Neural cell (in vitro differentiated cells): ENCODE measurements at regions not wholly inside any gene's neighbourhood (a gene's known extent, or its start where the extent isn't known, plus 50 kb on each side); places are given as distances from the start of the nearest gene placed in this dataset.

Source experiments
- H2AFZ ChIP-seq: fragments of 200-600, 300-800 bp; sonication (generic), shearing (Covaris generic); 2 replicates; pipeline ENCODE4 v1.6.0; 2014; ENCODE audit warnings: low read depth, mild to moderate bottlenecking, antibody characterized with exemption, low read length, moderate library complexity
- H3F3A ChIP-seq: fragments of 200-600 bp; shearing (Covaris generic); 2 replicates; pipeline ENCODE4 v1.6.1; 2016; ENCODE audit warnings: mild to moderate bottlenecking, moderate library complexity, mixed read lengths, antibody characterized with exemption, low read length; ENCODE audit not compliant: insufficient read depth, poor library complexity, severe bottlenecking
- H3K27ac ChIP-seq: fragments of 200-600, 300-800 bp; sonication (generic), shearing (Covaris generic); 2 replicates; pipeline ENCODE4 v1.5.1; 2014; ENCODE audit warnings: mild to moderate bottlenecking, low read length, moderate library complexity
- H3K27me3 ChIP-seq: fragments of 300-800, 200-600 bp; sonication (generic), shearing (Covaris generic); 2 replicates; pipeline ENCODE4 v1.6.0; 2014; ENCODE audit warnings: mild to moderate bottlenecking, low read depth, low read length, moderate library complexity; ENCODE audit not compliant: insufficient read depth
- H3K36me3 ChIP-seq: fragments of 300-800, 200-600 bp; sonication (generic), shearing (Covaris generic); 2 replicates; pipeline ENCODE4 v1.5.1; 2014; ENCODE audit warnings: mild to moderate bottlenecking, antibody characterized with exemption, low read length, moderate library complexity; ENCODE audit not compliant: insufficient read depth
- H3K4me2 ChIP-seq: fragments of 300-800, 200-600 bp; sonication (generic), shearing (Covaris generic); 2 replicates; pipeline ENCODE4 v1.6.0; 2014; ENCODE audit warnings: mild to moderate bottlenecking, low read length
- H3K4me3 ChIP-seq: fragments of 300-800, 200-600 bp; sonication (generic), shearing (Covaris generic); 2 replicates; pipeline ENCODE4 v1.5.1; 2014; ENCODE audit warnings: mild to moderate bottlenecking, low read length, moderate library complexity
- H3K79me2 ChIP-seq: fragments of 200-600 bp; shearing (Covaris generic); replicated peaks from 2 replicates; pipeline ENCODE4 v1.6.0; 2014; ENCODE audit warnings: mild to moderate bottlenecking, low read length, moderate library complexity; ENCODE audit not compliant: insufficient read depth
- H3K9ac ChIP-seq: fragments of 300-800, 200-600 bp; sonication (generic), shearing (Covaris generic); 2 replicates; pipeline ENCODE4 v1.6.1; 2016; ENCODE audit warnings: mild to moderate bottlenecking, low read length, mixed read lengths
- H3K9me2 ChIP-seq: fragments of 200-600 bp; shearing (Covaris generic); 2 replicates; pipeline ENCODE4 v1.6.1; 2016; ENCODE audit warnings: mild to moderate bottlenecking, low read length, mixed read lengths; ENCODE audit not compliant: insufficient read depth
- H3K9me3 ChIP-seq: fragments of 200-600, 300-800 bp; sonication (generic), shearing (Covaris generic); 2 replicates; pipeline ENCODE4 v1.6.1; 2016; ENCODE audit warnings: mild to moderate bottlenecking, mixed run types, low read length, moderate library complexity, mixed read lengths
- H4K20me1 ChIP-seq: fragments of 200-600 bp; shearing (Covaris generic); 2 replicates; pipeline ENCODE4 v1.6.1; 2016; ENCODE audit warnings: mild to moderate bottlenecking, mixed run types; ENCODE audit not compliant: insufficient read depth
- CTCF ChIP-seq: fragments of 450-650 bp; IDR thresholded peaks from 2 replicates; pipeline ENCODE4 v1.5.1; 2014; ENCODE audit warnings: antibody characterized with exemption, mild to moderate bottlenecking, moderate library complexity; ENCODE audit not compliant: poor library complexity, severe bottlenecking
- EZH2 ChIP-seq: fragments of 200-600, 300-800 bp; shearing (Covaris generic), sonication (generic); IDR thresholded peaks from 2 replicates; pipeline ENCODE4 v1.6.1; 2014; ENCODE audit warnings: antibody characterized with exemption, low read length, borderline replicate concordance, mild to moderate bottlenecking; ENCODE audit not compliant: insufficient read depth, poor library complexity, severe bottlenecking
- MXI1 ChIP-seq: fragments of 450-650 bp; conservative IDR thresholded peaks from 2 replicates; pipeline ENCODE4 v1.6.1; 2014; ENCODE audit warnings: antibody characterized with exemption, mild to moderate bottlenecking; ENCODE audit not compliant: poor library complexity, severe bottlenecking
- POLR2AphosphoS5 ChIP-seq: IDR thresholded peaks from 2 replicates; pipeline ENCODE4 v1.6.1; 2012
- RAD21 ChIP-seq: fragments of 450-650 bp; conservative IDR thresholded peaks from 2 replicates; pipeline ENCODE4 v1.6.1; 2014; ENCODE audit warnings: antibody characterized with exemption, mild to moderate bottlenecking, moderate library complexity
- TAF1 ChIP-seq: IDR thresholded peaks from 2 replicates; pipeline ENCODE4 v1.6.1; 2012; ENCODE audit warnings: low read depth
- TF ChIP-seq, protein P1 (sequence below): IDR thresholded peaks from 2 replicates; pipeline ENCODE4 v1.6.1; 2012; ENCODE audit warnings: borderline replicate concordance

- H3K9me2 ChIP-seq = no peaks in the 10 kb centered on the region
- no peaks in the 10 kb centered on the region for H3K27me3 ChIP-seq
- H3K9ac ChIP-seq = no peak overlapping the region
- no peaks in the 10 kb centered on the region for H3K9me3 ChIP-seq
- no peaks in the 10 kb centered on the region for H3K36me3 ChIP-seq
- TF ChIP-seq POLR2AphosphoS5 = no peak
- no peaks in the 10 kb centered on the region for H4K20me1 ChIP-seq
- no peaks in the 10 kb centered on the region for H3F3A ChIP-seq
- H3K4me2 ChIP-seq = no peak overlapping the region
- no peak overlapping the region for H2AFZ ChIP-seq
- no peak overlapping the region for H3K27ac ChIP-seq
- no peak overlapping the region for H3K4me3 ChIP-seq
- H3K79me2 ChIP-seq = no peaks in the 10 kb centered on the region
Measured at GRCh38 chr13:21998279-21998990, 327.6 kb downstream of the FGF9 start.

GRCh38 chr13:21999666-22000065, 328.8 kb downstream of the FGF9 start:
- no peaks in the 10 kb centered on the region for H3K9me2 ChIP-seq

More at GRCh38 chr13:21999666-22000065, 328.8 kb downstream of the FGF9 start:
- Histone ChIP-seq H3F3A (no peaks in the 10 kb centered on the region), H3K79me2 (no peaks in the 10 kb centered on the region), H2AFZ (no peak overlapping the region), H3K27ac (no peak overlapping the region), H4K20me1 (no peaks in the 10 kb centered on the region), H3K4me2 (no peak overlapping the region), H3K27me3 (no peaks in the 10 kb centered on the region), H3K4me3 (no peak overlapping the region), H3K9me3 (no peaks in the 10 kb centered on the region), H3K9ac (no peak overlapping the region), H3K36me3 (no peaks in the 10 kb centered on the region)
- TF ChIP-seq EZH2 (no peak), MXI1 (no peak), TAF1 (no peak), CTCF (no peak), RAD21 (no peak)
- TF ChIP-seq, protein P1, sequence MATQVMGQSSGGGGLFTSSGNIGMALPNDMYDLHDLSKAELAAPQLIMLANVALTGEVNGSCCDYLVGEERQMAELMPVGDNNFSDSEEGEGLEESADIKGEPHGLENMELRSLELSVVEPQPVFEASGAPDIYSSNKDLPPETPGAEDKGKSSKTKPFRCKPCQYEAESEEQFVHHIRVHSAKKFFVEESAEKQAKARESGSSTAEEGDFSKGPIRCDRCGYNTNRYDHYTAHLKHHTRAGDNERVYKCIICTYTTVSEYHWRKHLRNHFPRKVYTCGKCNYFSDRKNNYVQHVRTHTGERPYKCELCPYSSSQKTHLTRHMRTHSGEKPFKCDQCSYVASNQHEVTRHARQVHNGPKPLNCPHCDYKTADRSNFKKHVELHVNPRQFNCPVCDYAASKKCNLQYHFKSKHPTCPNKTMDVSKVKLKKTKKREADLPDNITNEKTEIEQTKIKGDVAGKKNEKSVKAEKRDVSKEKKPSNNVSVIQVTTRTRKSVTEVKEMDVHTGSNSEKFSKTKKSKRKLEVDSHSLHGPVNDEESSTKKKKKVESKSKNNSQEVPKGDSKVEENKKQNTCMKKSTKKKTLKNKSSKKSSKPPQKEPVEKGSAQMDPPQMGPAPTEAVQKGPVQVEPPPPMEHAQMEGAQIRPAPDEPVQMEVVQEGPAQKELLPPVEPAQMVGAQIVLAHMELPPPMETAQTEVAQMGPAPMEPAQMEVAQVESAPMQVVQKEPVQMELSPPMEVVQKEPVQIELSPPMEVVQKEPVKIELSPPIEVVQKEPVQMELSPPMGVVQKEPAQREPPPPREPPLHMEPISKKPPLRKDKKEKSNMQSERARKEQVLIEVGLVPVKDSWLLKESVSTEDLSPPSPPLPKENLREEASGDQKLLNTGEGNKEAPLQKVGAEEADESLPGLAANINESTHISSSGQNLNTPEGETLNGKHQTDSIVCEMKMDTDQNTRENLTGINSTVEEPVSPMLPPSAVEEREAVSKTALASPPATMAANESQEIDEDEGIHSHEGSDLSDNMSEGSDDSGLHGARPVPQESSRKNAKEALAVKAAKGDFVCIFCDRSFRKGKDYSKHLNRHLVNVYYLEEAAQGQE = no peak
